ENCODE measurements at regions not wholly inside any gene's neighbourhood (a gene's known extent, or its start where the extent isn't known, plus 50 kb on each side); places are given as distances from the start of the nearest gene placed in this dataset.
"Not testable (repeated sequence)": the region's sequence is repeated elsewhere in the genome, so short reads cannot be mapped to it uniquely, and the experiment has no call there.

GRCh38 chr20:30524761-30525160 is 732.7 kb upstream of the DEFB115 start:
- H3K9me3 Mint-ChIP-seq (ENCODE audit: low read depth); H3K27me3 Mint-ChIP-seq; DNase-seq; CTCF ChIA-PET; H3K4me3 Mint-ChIP-seq; ATAC-seq; H3K27ac Mint-ChIP-seq; H3K36me3 Mint-ChIP-seq: not testable (repeated sequence)
- H3K4me1 Mint-ChIP-seq, result peaks cover 11% of the 10 kb centered on the region

GRCh38 chr20:30533653-30534052 is 723.8 kb upstream of the DEFB115 start:
- CTCF ChIA-PET; H3K36me3 Mint-ChIP-seq; ATAC-seq; DNase-seq; H3K4me1 Mint-ChIP-seq; H3K9me3 Mint-ChIP-seq (ENCODE audit: low read depth); H3K4me3 Mint-ChIP-seq; H3K27me3 Mint-ChIP-seq: not testable (repeated sequence)
- peak overlapping the region; percentile 66 for H3K27ac Mint-ChIP-seq

GRCh38 chr20:30537459-30537858 is 720.0 kb upstream of the DEFB115 start:
- H3K27ac Mint-ChIP-seq; H3K36me3 Mint-ChIP-seq; ATAC-seq; H3K4me1 Mint-ChIP-seq; CTCF ChIA-PET; H3K9me3 Mint-ChIP-seq (ENCODE audit: low read depth); H3K27me3 Mint-ChIP-seq: not testable (repeated sequence)
- DNase-seq, result peak; percentile 42
- peak overlapping the region; percentile 27 for H3K4me3 Mint-ChIP-seq

- H3K36me3 Mint-ChIP-seq; H3K27me3 Mint-ChIP-seq; H3K4me3 Mint-ChIP-seq; ATAC-seq; DNase-seq; H3K4me1 Mint-ChIP-seq; H3K9me3 Mint-ChIP-seq (ENCODE audit: low read depth); H3K27ac Mint-ChIP-seq; CTCF ChIA-PET: not testable (repeated sequence)
These were observed 717.0 kb upstream of the DEFB115 start for GRCh38 chr20:30540330-30541069.

GRCh38 chr20:30551236-30551635 is 706.2 kb upstream of the DEFB115 start:
- H3K4me1 Mint-ChIP-seq; DNase-seq; H3K9me3 Mint-ChIP-seq (ENCODE audit: low read depth); CTCF ChIA-PET; H3K4me3 Mint-ChIP-seq; H3K27ac Mint-ChIP-seq; ATAC-seq; H3K36me3 Mint-ChIP-seq; H3K27me3 Mint-ChIP-seq: not testable (repeated sequence)

GRCh38 chr20:30556797-30557196 is 700.7 kb upstream of the DEFB115 start:
- DNase-seq; H3K4me1 Mint-ChIP-seq; CTCF ChIA-PET; H3K4me3 Mint-ChIP-seq; ATAC-seq; H3K36me3 Mint-ChIP-seq; H3K27ac Mint-ChIP-seq; H3K9me3 Mint-ChIP-seq (ENCODE audit: low read depth); H3K27me3 Mint-ChIP-seq: not testable (repeated sequence)

- DNase-seq; CTCF ChIA-PET; H3K36me3 Mint-ChIP-seq; H3K9me3 Mint-ChIP-seq (ENCODE audit: low read depth); H3K4me1 Mint-ChIP-seq; ATAC-seq; H3K4me3 Mint-ChIP-seq; H3K27ac Mint-ChIP-seq; H3K27me3 Mint-ChIP-seq: not testable (repeated sequence)
These were observed 692.4 kb upstream of the DEFB115 start for GRCh38 chr20:30565086-30565485.

- H3K4me3 Mint-ChIP-seq; H3K27me3 Mint-ChIP-seq; DNase-seq; CTCF ChIA-PET; H3K4me1 Mint-ChIP-seq; H3K9me3 Mint-ChIP-seq (ENCODE audit: low read depth); ATAC-seq; H3K27ac Mint-ChIP-seq; H3K36me3 Mint-ChIP-seq: not testable (repeated sequence)
These were observed 687.6 kb upstream of the DEFB115 start for GRCh38 chr20:30569867-30570266.

GRCh38 chr20:30570622-30571021 is 686.8 kb upstream of the DEFB115 start:
- H3K27me3 Mint-ChIP-seq; CTCF ChIA-PET; H3K27ac Mint-ChIP-seq; H3K4me1 Mint-ChIP-seq; ATAC-seq; H3K9me3 Mint-ChIP-seq (ENCODE audit: low read depth); H3K36me3 Mint-ChIP-seq; H3K4me3 Mint-ChIP-seq; DNase-seq: not testable (repeated sequence)

GRCh38 chr20:30574337-30574736 is 683.1 kb upstream of the DEFB115 start:
- ATAC-seq; H3K36me3 Mint-ChIP-seq; H3K9me3 Mint-ChIP-seq (ENCODE audit: low read depth); H3K27me3 Mint-ChIP-seq; H3K4me3 Mint-ChIP-seq; H3K4me1 Mint-ChIP-seq; CTCF ChIA-PET; DNase-seq; H3K27ac Mint-ChIP-seq: not testable (repeated sequence)

- peaks cover 10% of the 10 kb centered on the region for H3K27me3 Mint-ChIP-seq
- ATAC-seq; H3K9me3 Mint-ChIP-seq (ENCODE audit: low read depth); H3K4me3 Mint-ChIP-seq; H3K4me1 Mint-ChIP-seq; H3K27ac Mint-ChIP-seq; DNase-seq; CTCF ChIA-PET; H3K36me3 Mint-ChIP-seq: not testable (repeated sequence)
These were observed 678.4 kb upstream of the DEFB115 start for GRCh38 chr20:30579069-30579468.

- CTCF ChIA-PET; H3K36me3 Mint-ChIP-seq; H3K4me1 Mint-ChIP-seq; H3K4me3 Mint-ChIP-seq; H3K27ac Mint-ChIP-seq; ATAC-seq; H3K9me3 Mint-ChIP-seq (ENCODE audit: low read depth); DNase-seq: not testable (repeated sequence)
- H3K27me3 Mint-ChIP-seq, result peaks cover 10% of the 10 kb centered on the region
These were observed 677.5 kb upstream of the DEFB115 start for GRCh38 chr20:30579824-30580438.

- ATAC-seq, H3K27ac Mint-ChIP-seq: not testable (repeated sequence)
These were observed 675.6 kb upstream of the DEFB115 start for GRCh38 chr20:30581839-30582238.

GRCh38 chr20:30584403-30584802 is 673.1 kb upstream of the DEFB115 start:
- ATAC-seq; H3K4me1 Mint-ChIP-seq; H3K27ac Mint-ChIP-seq; H3K9me3 Mint-ChIP-seq (ENCODE audit: low read depth); DNase-seq; CTCF ChIA-PET; H3K36me3 Mint-ChIP-seq; H3K4me3 Mint-ChIP-seq: not testable (repeated sequence)
- H3K27me3 Mint-ChIP-seq, result peaks cover 17% of the 10 kb centered on the region

More at GRCh38 chr20:30581839-30582238, 675.6 kb upstream of the DEFB115 start:
- DNase-seq; H3K4me1 Mint-ChIP-seq; H3K4me3 Mint-ChIP-seq; CTCF ChIA-PET; H3K36me3 Mint-ChIP-seq; H3K9me3 Mint-ChIP-seq (ENCODE audit: low read depth): not testable (repeated sequence)
- peaks cover 14% of the 10 kb centered on the region for H3K27me3 Mint-ChIP-seq
